Thyroid gland (tissue), 4 donors: ENCODE measurements at regions not wholly inside any gene's neighbourhood (a gene's known extent, or its start where the extent isn't known, plus 50 kb on each side); places are given as distances from the start of the nearest gene placed in this dataset.

ENCODE experiments used
- CTCF ChIP-seq, 6 experiments: fragments of 200-600 bp in 3 of 6; fragments of 450-650 bp in 3 of 6; sonication (generic) in 3 of 6; IDR thresholded peaks; one replicate each; pipeline ENCODE4 v1.5.1; 2016 to 2019; ENCODE audit warnings: antibody characterized with exemption in 6 of 6, mild to moderate bottlenecking in 2 of 6, inconsistent platforms in 1 of 6, moderate library complexity in 1 of 6
- POLR2A ChIP-seq, 2 donors: fragments of 450-650 bp; IDR thresholded peaks; one replicate each; pipeline ENCODE4 v1.6.1; 2017; ENCODE audit warnings: antibody characterized with exemption in 2 of 2, mild to moderate bottlenecking in 2 of 2, moderate library complexity in 1 of 2

- TF ChIP-seq CTCF (IDR thresholded peaks at IDR 0.05) = peak; percentile 31 to 79 (median 54)
- TF ChIP-seq POLR2A (IDR thresholded peaks at IDR 0.05) = no peak
These were observed 140.4 kb downstream of the ESM1 start for GRCh38 chr5:54844905-54845566.
